HG02623 (cell line): ENCODE measurements at regions not wholly inside any gene's neighbourhood (a gene's known extent, or its start where the extent isn't known, plus 50 kb on each side); places are given as distances from the start of the nearest gene placed in this dataset.
"Not testable (repeated sequence)": the region's sequence is repeated elsewhere in the genome, so short reads cannot be mapped to it uniquely, and the experiment has no call there.

Experiments used
- ATAC-seq: cut with Tn5 transposase; IDR thresholded peaks from one replicate; pipeline ENCODE4 v1.9.1; 2021; ENCODE audit warnings: moderate library complexity; ENCODE audit not compliant: unreplicated experiment

GRCh38 chr10:65360497-65360896 is 1565.3 kb upstream of the LRRTM3 start:
- ATAC-seq: no peak

- ATAC-seq: no peak
These were observed 1560.0 kb upstream of the LRRTM3 start for GRCh38 chr10:65365878-65366277.

GRCh38 chr10:65367706-65368105 is 1558.1 kb upstream of the LRRTM3 start:
- ATAC-seq: no peak

GRCh38 chr10:65375528-65375927 is 1550.3 kb upstream of the LRRTM3 start:
- ATAC-seq: no peak

GRCh38 chr10:65377687-65378086 is 1548.1 kb upstream of the LRRTM3 start:
- no peak for ATAC-seq

GRCh38 chr10:65394502-65395297 is 1531.1 kb upstream of the LRRTM3 start:
- no peak for ATAC-seq

- no peak for ATAC-seq
These were observed 1530.2 kb upstream of the LRRTM3 start for GRCh38 chr10:65395631-65396030.

GRCh38 chr10:65396997-65397396 is 1528.8 kb upstream of the LRRTM3 start:
- no peak for ATAC-seq

- no peak for ATAC-seq
These were observed 1517.4 kb upstream of the LRRTM3 start for GRCh38 chr10:65408401-65408800.

- no peak for ATAC-seq
These were observed 1512.8 kb upstream of the LRRTM3 start for GRCh38 chr10:65413001-65413400.

- no peak for ATAC-seq
These were observed 1510.5 kb upstream of the LRRTM3 start for GRCh38 chr10:65415318-65415717.

- no peak for ATAC-seq
These were observed 1509.7 kb upstream of the LRRTM3 start for GRCh38 chr10:65416094-65416493.

GRCh38 chr10:65419629-65420028 is 1506.2 kb upstream of the LRRTM3 start:
- no peak for ATAC-seq

- no peak for ATAC-seq
These were observed 1502.8 kb upstream of the LRRTM3 start for GRCh38 chr10:65423043-65423442.

GRCh38 chr10:65429381-65429780 is 1496.5 kb upstream of the LRRTM3 start:
- not testable (repeated sequence) for ATAC-seq

GRCh38 chr10:65430979-65431378 is 1494.9 kb upstream of the LRRTM3 start:
- no peak for ATAC-seq

- no peak for ATAC-seq
These were observed 1454.8 kb upstream of the LRRTM3 start for GRCh38 chr10:65470986-65471385.

- ATAC-seq: no peak
These were observed 1443.0 kb upstream of the LRRTM3 start for GRCh38 chr10:65482848-65483247.

- ATAC-seq: no peak
These were observed 1434.0 kb upstream of the LRRTM3 start for GRCh38 chr10:65491799-65492198.

- no peak for ATAC-seq
These were observed 1429.3 kb upstream of the LRRTM3 start for GRCh38 chr10:65496541-65496940.

GRCh38 chr10:65497837-65498236 is 1428.0 kb upstream of the LRRTM3 start:
- no peak for ATAC-seq

GRCh38 chr10:65500716-65501115 is 1425.1 kb upstream of the LRRTM3 start:
- no peak for ATAC-seq

GRCh38 chr10:65501259-65501658 is 1424.6 kb upstream of the LRRTM3 start:
- ATAC-seq: no peak
